Esophagus squamous epithelium (tissue), 4 donors: ENCODE measurements at regions not wholly inside any gene's neighbourhood (a gene's known extent, or its start where the extent isn't known, plus 50 kb on each side); places are given as distances from the start of the nearest gene placed in this dataset.

ENCODE experiments used
- POLR2A ChIP-seq, 4 donors: fragments of 450-650 bp; IDR thresholded peaks; one replicate each; pipeline ENCODE4 v1.6.1; 2017; ENCODE audit warnings: antibody characterized with exemption in 4 of 4, mild to moderate bottlenecking in 4 of 4, moderate library complexity in 3 of 4
- TF ChIP-seq, protein P1 (sequence below), 6 experiments: fragments of 450-650 bp in 4 of 6; fragments of 200-600 bp in 2 of 6; sonication (generic) in 2 of 6; IDR thresholded peaks; one replicate each; pipeline ENCODE4 v1.5.1; 2016 to 2019; ENCODE audit warnings: antibody characterized with exemption in 6 of 6, mild to moderate bottlenecking in 4 of 6, moderate library complexity in 4 of 6

GRCh38 chrX:98071331-98071730, 1187.6 kb downstream of the RPA4 start:
- TF ChIP-seq, protein P1, sequence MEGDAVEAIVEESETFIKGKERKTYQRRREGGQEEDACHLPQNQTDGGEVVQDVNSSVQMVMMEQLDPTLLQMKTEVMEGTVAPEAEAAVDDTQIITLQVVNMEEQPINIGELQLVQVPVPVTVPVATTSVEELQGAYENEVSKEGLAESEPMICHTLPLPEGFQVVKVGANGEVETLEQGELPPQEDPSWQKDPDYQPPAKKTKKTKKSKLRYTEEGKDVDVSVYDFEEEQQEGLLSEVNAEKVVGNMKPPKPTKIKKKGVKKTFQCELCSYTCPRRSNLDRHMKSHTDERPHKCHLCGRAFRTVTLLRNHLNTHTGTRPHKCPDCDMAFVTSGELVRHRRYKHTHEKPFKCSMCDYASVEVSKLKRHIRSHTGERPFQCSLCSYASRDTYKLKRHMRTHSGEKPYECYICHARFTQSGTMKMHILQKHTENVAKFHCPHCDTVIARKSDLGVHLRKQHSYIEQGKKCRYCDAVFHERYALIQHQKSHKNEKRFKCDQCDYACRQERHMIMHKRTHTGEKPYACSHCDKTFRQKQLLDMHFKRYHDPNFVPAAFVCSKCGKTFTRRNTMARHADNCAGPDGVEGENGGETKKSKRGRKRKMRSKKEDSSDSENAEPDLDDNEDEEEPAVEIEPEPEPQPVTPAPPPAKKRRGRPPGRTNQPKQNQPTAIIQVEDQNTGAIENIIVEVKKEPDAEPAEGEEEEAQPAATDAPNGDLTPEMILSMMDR (IDR thresholded peaks at IDR 0.05): no peak
- TF ChIP-seq POLR2A (IDR thresholded peaks at IDR 0.05): no peak
